ENCODE measurements at regions not wholly inside any gene's neighbourhood (a gene's known extent, or its start where the extent isn't known, plus 50 kb on each side); places are given as distances from the start of the nearest gene placed in this dataset.

GRCh38 chr15:96893159-96893906 lies 562.8 kb downstream of the NR2F2 start:
- Histone ChIP-seq H3K9me3 (ENCODE audit: control insufficient read depth, insufficient read depth, low read length) (no peaks in the 10 kb centered on the region), H3K36me3 (ENCODE audit: control insufficient read depth, insufficient read depth, low read length) (no peaks in the 10 kb centered on the region), H3K4me1 (ENCODE audit: control insufficient read depth, insufficient read depth, low read length) (no peaks in the 10 kb centered on the region), H3K4me3 (ENCODE audit: low read depth, low read length) (no peak overlapping the region), H3K27me3 (ENCODE audit: control insufficient read depth, insufficient read depth, low read length) (peaks cover 6% of the 10 kb centered on the region), H3K27ac (ENCODE audit: low read depth, low read length) (peak overlapping the region; percentile 88)
- 33% methylated on average over 1 of the region's 5 CpGs for WGBS (ENCODE audit: insufficient coverage)
- DNase-seq (ENCODE audit: low read depth in 4 of 6, low spot score in 6 of 6) = peak; percentile 10 to 81 (median 24)

GRCh38 chr15:96894659-96895058 lies 564.2 kb downstream of the NR2F2 start:
- WGBS (ENCODE audit: insufficient coverage) = no CpG with 5 or more reads among the region's 1 CpG
- Histone ChIP-seq H3K4me3 (ENCODE audit: low read depth, low read length) (no peak overlapping the region), H3K27ac (ENCODE audit: low read depth, low read length) (peak overlapping the region; percentile 77), H3K4me1 (ENCODE audit: control insufficient read depth, insufficient read depth, low read length) (no peaks in the 10 kb centered on the region), H3K36me3 (ENCODE audit: control insufficient read depth, insufficient read depth, low read length) (no peaks in the 10 kb centered on the region), H3K9me3 (ENCODE audit: control insufficient read depth, insufficient read depth, low read length) (no peaks in the 10 kb centered on the region), H3K27me3 (ENCODE audit: control insufficient read depth, insufficient read depth, low read length) (peaks cover 6% of the 10 kb centered on the region)
- DNase-seq (ENCODE audit: low read depth in 4 of 6, low spot score in 6 of 6) = no peak

GRCh38 chr15:96896766-96897165 lies 566.3 kb downstream of the NR2F2 start:
- H3K4me1 ChIP-seq (ENCODE audit: control insufficient read depth, insufficient read depth, low read length) = no peaks in the 10 kb centered on the region

GRCh38 chr15:96914081-96914480 lies 583.6 kb downstream of the NR2F2 start:
- WGBS (ENCODE audit: insufficient coverage) = 87% methylated on average over 4 of the region's 4 CpGs
- Histone ChIP-seq H3K36me3 (ENCODE audit: control insufficient read depth, insufficient read depth, low read length) (no peaks in the 10 kb centered on the region), H3K9me3 (ENCODE audit: control insufficient read depth, insufficient read depth, low read length) (peaks cover 5% of the 10 kb centered on the region), H3K27ac (ENCODE audit: low read depth, low read length) (no peak overlapping the region), H3K4me1 (ENCODE audit: control insufficient read depth, insufficient read depth, low read length) (no peaks in the 10 kb centered on the region), H3K27me3 (ENCODE audit: control insufficient read depth, insufficient read depth, low read length) (no peaks in the 10 kb centered on the region), H3K4me3 (ENCODE audit: low read depth, low read length) (no peak overlapping the region)
- DNase-seq (ENCODE audit: low read depth in 4 of 6, low spot score in 6 of 6) = no peak

More at GRCh38 chr15:96896766-96897165, 566.3 kb downstream of the NR2F2 start:
- H3K4me3 ChIP-seq (ENCODE audit: low read depth, low read length) = no peak overlapping the region
- H3K9me3 ChIP-seq (ENCODE audit: control insufficient read depth, insufficient read depth, low read length) = no peaks in the 10 kb centered on the region
- H3K27ac ChIP-seq (ENCODE audit: low read depth, low read length) = no peak overlapping the region
- no peaks in the 10 kb centered on the region for H3K36me3 ChIP-seq (ENCODE audit: control insufficient read depth, insufficient read depth, low read length)
- H3K27me3 ChIP-seq (ENCODE audit: control insufficient read depth, insufficient read depth, low read length) = no peaks in the 10 kb centered on the region
- 81% methylated on average over 3 of the region's 3 CpGs for WGBS (ENCODE audit: insufficient coverage)
- DNase-seq (ENCODE audit: low read depth in 4 of 6, low spot score in 6 of 6) = no peak

- H3K36me3 ChIP-seq (ENCODE audit: control insufficient read depth, insufficient read depth, low read length) = no peaks in the 10 kb centered on the region
- H3K27me3 ChIP-seq (ENCODE audit: control insufficient read depth, insufficient read depth, low read length) = no peaks in the 10 kb centered on the region
- no peak for DNase-seq (ENCODE audit: low read depth in 4 of 6, low spot score in 6 of 6)
- no peaks in the 10 kb centered on the region for H3K4me1 ChIP-seq (ENCODE audit: control insufficient read depth, insufficient read depth, low read length)
- no peak overlapping the region for H3K4me3 ChIP-seq (ENCODE audit: low read depth, low read length)
- WGBS (ENCODE audit: insufficient coverage) = no CpG with 5 or more reads among the region's 2 CpGs
- peaks cover 5% of the 10 kb centered on the region for H3K9me3 ChIP-seq (ENCODE audit: control insufficient read depth, insufficient read depth, low read length)
- no peak overlapping the region for H3K27ac ChIP-seq (ENCODE audit: low read depth, low read length)
Measured at GRCh38 chr15:96916750-96917149, 586.2 kb downstream of the NR2F2 start.

GRCh38 chr15:96924570-96924969 lies 594.1 kb downstream of the NR2F2 start:
- Histone ChIP-seq H3K9me3 (ENCODE audit: control insufficient read depth, insufficient read depth, low read length) (no peaks in the 10 kb centered on the region), H3K36me3 (ENCODE audit: control insufficient read depth, insufficient read depth, low read length) (no peaks in the 10 kb centered on the region), H3K27me3 (ENCODE audit: control insufficient read depth, insufficient read depth, low read length) (no peaks in the 10 kb centered on the region), H3K27ac (ENCODE audit: low read depth, low read length) (no peak overlapping the region), H3K4me1 (ENCODE audit: control insufficient read depth, insufficient read depth, low read length) (no peaks in the 10 kb centered on the region), H3K4me3 (ENCODE audit: low read depth, low read length) (no peak overlapping the region)
- WGBS (ENCODE audit: insufficient coverage) = no CpG with 5 or more reads among the region's 1 CpG
- DNase-seq (ENCODE audit: low read depth in 4 of 6, low spot score in 6 of 6) = no peak

GRCh38 chr15:96947296-96948229 lies 617.1 kb downstream of the NR2F2 start:
- no peaks in the 10 kb centered on the region for H3K36me3 ChIP-seq (ENCODE audit: control insufficient read depth, insufficient read depth, low read length)
- H3K4me3 ChIP-seq (ENCODE audit: low read depth, low read length) = peak overlapping the region; percentile 42
- H3K4me1 ChIP-seq (ENCODE audit: control insufficient read depth, insufficient read depth, low read length) = peaks cover 4% of the 10 kb centered on the region
- DNase-seq (ENCODE audit: low read depth in 4 of 6, low spot score in 6 of 6) = peak in 3 of 6 donors; percentile 15 to 83 (median 76)
- peaks cover 27% of the 10 kb centered on the region for H3K27me3 ChIP-seq (ENCODE audit: control insufficient read depth, insufficient read depth, low read length)
- H3K27ac ChIP-seq (ENCODE audit: low read depth, low read length) = no peak overlapping the region
- no peaks in the 10 kb centered on the region for H3K9me3 ChIP-seq (ENCODE audit: control insufficient read depth, insufficient read depth, low read length)
- 10% methylated on average over 45 of the region's 50 CpGs for WGBS (ENCODE audit: insufficient coverage)

GRCh38 chr15:96948981-96949380 lies 618.5 kb downstream of the NR2F2 start:
- Histone ChIP-seq H3K9me3 (ENCODE audit: control insufficient read depth, insufficient read depth, low read length) (no peaks in the 10 kb centered on the region), H3K36me3 (ENCODE audit: control insufficient read depth, insufficient read depth, low read length) (no peaks in the 10 kb centered on the region), H3K4me1 (ENCODE audit: control insufficient read depth, insufficient read depth, low read length) (peaks cover 4% of the 10 kb centered on the region), H3K27me3 (ENCODE audit: control insufficient read depth, insufficient read depth, low read length) (peaks cover 27% of the 10 kb centered on the region), H3K4me3 (ENCODE audit: low read depth, low read length) (no peak overlapping the region), H3K27ac (ENCODE audit: low read depth, low read length) (no peak overlapping the region)
- WGBS (ENCODE audit: insufficient coverage) = 100% methylated on average over 1 of the region's 2 CpGs
- no peak for DNase-seq (ENCODE audit: low read depth in 4 of 6, low spot score in 6 of 6)

GRCh38 chr15:96958721-96959120 lies 628.2 kb downstream of the NR2F2 start:
- WGBS (ENCODE audit: insufficient coverage) = no CpG with 5 or more reads among the region's 2 CpGs
- DNase-seq (ENCODE audit: low read depth in 4 of 6, low spot score in 6 of 6) = no peak
- Histone ChIP-seq H3K27me3 (ENCODE audit: control insufficient read depth, insufficient read depth, low read length) (no peaks in the 10 kb centered on the region), H3K4me3 (ENCODE audit: low read depth, low read length) (no peak overlapping the region), H3K4me1 (ENCODE audit: control insufficient read depth, insufficient read depth, low read length) (no peaks in the 10 kb centered on the region), H3K36me3 (ENCODE audit: control insufficient read depth, insufficient read depth, low read length) (no peaks in the 10 kb centered on the region), H3K27ac (ENCODE audit: low read depth, low read length) (no peak overlapping the region), H3K9me3 (ENCODE audit: control insufficient read depth, insufficient read depth, low read length) (no peaks in the 10 kb centered on the region)

All from spinal cord (tissue), 9 donors.